Activated T-cell treated with anti-CD3 and anti-CD28 coated beads, Interleukin-2, amount 50 U/mL, for 72 hours (primary cell): ENCODE measurements at regions not wholly inside any gene's neighbourhood (a gene's known extent, or its start where the extent isn't known, plus 50 kb on each side); places are given as distances from the start of the nearest gene placed in this dataset.

Experiments
- ATAC-seq, 2 donors: fragments of 150-1000 bp; cut with Tn5 transposase; replicated peaks in 1 of 2; 2 replicates each; pipeline ENCODE4 v1.10.0; 2021; ENCODE audit warnings: moderate library complexity in 2 of 2, mild to moderate bottlenecking in 1 of 2
- DNase-seq, 2 donors: peaks; one replicate each; pipeline ENCODE4 v3.0.0; 2021 to 2022; ENCODE audit warnings: mixed read lengths in 1 of 2
- H3K27ac Mint-ChIP-seq: one replicate; pipeline ENCODE4 v1.8.0; 2022; ENCODE audit warnings: mild to moderate bottlenecking, moderate library complexity, mixed read lengths
- H3K27me3 Mint-ChIP-seq: one replicate; pipeline ENCODE4 v1.8.0; 2022; ENCODE audit warnings: low read depth, mixed read lengths
- H3K36me3 Mint-ChIP-seq, 2 donors: one replicate each; pipeline ENCODE4 v1.8.0; 2022; ENCODE audit warnings: mixed read lengths in 2 of 2, mild to moderate bottlenecking in 1 of 2; ENCODE audit not compliant: insufficient read depth in 2 of 2
- H3K4me1 Mint-ChIP-seq: one replicate; pipeline ENCODE4 v1.8.0; 2022; ENCODE audit warnings: low read depth, mixed read lengths
- H3K4me3 Mint-ChIP-seq, 2 donors: one replicate each; pipeline ENCODE4 v1.8.0; 2022; ENCODE audit warnings: mild to moderate bottlenecking in 2 of 2, mixed read lengths in 2 of 2, moderate library complexity in 2 of 2
- H3K9me3 Mint-ChIP-seq, 2 donors: one replicate each; pipeline ENCODE4 v1.8.0; 2022; ENCODE audit warnings: mixed read lengths in 2 of 2

GRCh38 chr14:26067786-26068459, 529.9 kb downstream of the NOVA1 start:
- H3K27ac Mint-ChIP-seq = no peak overlapping the region
- no peak overlapping the region for H3K4me3 Mint-ChIP-seq
- DNase-seq (no peak), ATAC-seq (no peak)
- no peaks in the 10 kb centered on the region for H3K27me3 Mint-ChIP-seq
- H3K9me3 Mint-ChIP-seq = peaks cover 8 to 11% of the 10 kb centered on the region in 2 donors
- H3K4me1 Mint-ChIP-seq = no peaks in the 10 kb centered on the region
- H3K36me3 Mint-ChIP-seq = peaks cover 0 to 1% of the 10 kb centered on the region in 2 donors

DNA sequence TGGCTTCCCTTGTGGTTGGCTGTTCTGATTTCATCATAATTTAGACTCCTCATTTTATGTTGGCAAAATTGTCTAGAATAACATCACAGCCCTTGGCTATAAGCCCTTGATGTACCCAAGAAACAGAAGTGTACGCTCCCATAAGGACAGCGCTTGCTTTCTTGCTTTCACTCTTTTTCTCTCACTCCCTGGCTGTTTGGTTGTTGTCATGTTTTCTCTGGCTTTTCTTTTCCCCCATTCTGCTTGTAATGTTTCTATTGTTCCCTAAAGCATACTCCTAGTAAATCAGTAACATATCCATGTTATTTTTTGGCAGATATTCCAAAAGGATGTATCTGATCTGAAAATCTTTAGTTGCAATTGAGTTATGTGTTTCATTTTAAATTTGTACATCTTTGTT, 530.5 kb downstream of the NOVA1 start:
- H3K27ac Mint-ChIP-seq = no peak overlapping the region

DNA sequence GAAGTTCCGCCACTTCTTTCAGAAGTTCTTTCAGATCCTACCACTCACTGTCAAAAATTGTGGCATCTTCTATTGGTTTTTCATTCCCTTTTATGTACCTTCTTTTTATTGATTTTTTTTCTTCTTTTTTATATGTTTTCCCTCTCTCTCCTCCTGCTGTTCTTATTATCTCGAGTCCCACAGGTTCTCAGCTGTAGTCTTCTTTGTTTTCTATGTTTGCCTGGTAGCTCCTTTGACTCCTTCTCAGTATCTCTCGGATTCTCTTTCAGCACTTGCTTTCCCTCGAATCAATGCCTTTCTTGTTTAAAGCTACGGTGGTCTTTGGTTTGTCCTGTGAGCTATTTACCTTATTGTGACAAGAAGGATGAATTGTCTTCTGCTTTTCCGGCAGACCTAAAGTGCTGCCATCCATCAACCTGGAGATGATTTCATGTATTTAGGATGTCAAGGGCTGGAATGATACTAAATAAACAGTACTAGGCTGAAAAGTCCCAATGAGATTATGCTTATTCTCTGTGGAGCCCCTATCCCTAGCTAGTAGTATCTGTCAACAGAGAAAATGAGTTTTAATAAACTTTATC, 541.7 kb downstream of the NOVA1 start:
- H3K27me3 Mint-ChIP-seq = no peaks in the 10 kb centered on the region
- peaks cover 0 to 2% of the 10 kb centered on the region in 2 donors for H3K36me3 Mint-ChIP-seq
- H3K27ac Mint-ChIP-seq = no peak overlapping the region
- no peaks in the 10 kb centered on the region for H3K4me1 Mint-ChIP-seq
- no peak for ATAC-seq
- H3K4me3 Mint-ChIP-seq = no peak overlapping the region
- DNase-seq = no peak
- peaks cover 7 to 10% of the 10 kb centered on the region in 2 donors for H3K9me3 Mint-ChIP-seq

More for the DNA sequence above, 530.5 kb downstream of the NOVA1 start:
- Mint-ChIP-seq H3K36me3 (peaks cover 0 to 1% of the 10 kb centered on the region in 2 donors), H3K27me3 (no peaks in the 10 kb centered on the region), H3K4me3 (no peak overlapping the region), H3K4me1 (no peaks in the 10 kb centered on the region), H3K9me3 (peaks cover 8 to 10% of the 10 kb centered on the region in 2 donors)
- ATAC-seq = no peak
- DNase-seq = no peak

DNA sequence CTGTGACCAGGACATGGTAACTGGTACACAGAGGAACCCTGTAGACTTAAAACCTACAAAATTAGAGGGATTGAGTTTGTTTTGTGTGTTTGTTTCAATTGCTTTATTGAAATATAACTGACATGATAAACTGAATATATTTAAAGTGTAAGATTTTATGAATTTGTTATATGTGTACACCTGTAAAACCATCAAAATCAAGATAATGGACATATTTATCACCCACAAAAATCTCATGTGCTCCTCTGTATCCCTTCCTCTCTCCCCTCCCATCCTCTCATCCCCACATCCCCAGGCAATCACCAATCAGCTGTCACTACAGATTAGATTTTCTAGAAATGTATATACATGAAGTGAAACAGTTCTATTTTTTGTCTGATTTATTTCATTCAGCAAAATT, 565.5 kb downstream of the NOVA1 start:
- H3K4me1 Mint-ChIP-seq = no peaks in the 10 kb centered on the region
- DNase-seq = no peak
- peaks cover 3 to 8% of the 10 kb centered on the region in 2 donors for H3K9me3 Mint-ChIP-seq
- H3K36me3 Mint-ChIP-seq = no peaks in the 10 kb centered on the region
- ATAC-seq = no peak
- no peak overlapping the region for H3K4me3 Mint-ChIP-seq
- no peak overlapping the region for H3K27ac Mint-ChIP-seq
- H3K27me3 Mint-ChIP-seq = no peaks in the 10 kb centered on the region

DNA sequence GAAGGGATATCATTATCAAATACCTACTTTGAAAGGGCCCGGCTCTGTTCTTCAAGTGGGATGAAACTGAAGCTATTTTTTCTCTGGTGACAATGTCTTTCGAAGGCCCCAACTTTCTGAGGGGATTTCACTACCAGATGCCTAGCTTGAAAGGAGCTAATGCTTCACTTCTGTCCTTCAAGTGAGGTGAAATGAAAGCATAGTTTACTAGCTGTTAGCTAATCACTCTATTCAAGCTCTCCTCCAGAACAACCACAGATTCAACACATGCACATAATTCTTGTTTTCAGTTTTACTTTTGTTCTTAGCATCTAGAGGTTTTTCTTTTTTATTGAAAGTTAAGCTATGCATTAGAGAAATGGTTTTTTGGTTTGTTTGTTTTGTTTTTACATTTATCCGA, 571.4 kb downstream of the NOVA1 start:
- H3K27me3 Mint-ChIP-seq = no peaks in the 10 kb centered on the region
- peaks cover 0 to 1% of the 10 kb centered on the region in 2 donors for H3K36me3 Mint-ChIP-seq
- H3K4me3 Mint-ChIP-seq = no peak overlapping the region
- H3K4me1 Mint-ChIP-seq = no peaks in the 10 kb centered on the region
- DNase-seq (no peak), ATAC-seq (no peak)
- peaks cover 0 to 6% of the 10 kb centered on the region in 2 donors for H3K9me3 Mint-ChIP-seq
- no peak overlapping the region for H3K27ac Mint-ChIP-seq

DNA sequence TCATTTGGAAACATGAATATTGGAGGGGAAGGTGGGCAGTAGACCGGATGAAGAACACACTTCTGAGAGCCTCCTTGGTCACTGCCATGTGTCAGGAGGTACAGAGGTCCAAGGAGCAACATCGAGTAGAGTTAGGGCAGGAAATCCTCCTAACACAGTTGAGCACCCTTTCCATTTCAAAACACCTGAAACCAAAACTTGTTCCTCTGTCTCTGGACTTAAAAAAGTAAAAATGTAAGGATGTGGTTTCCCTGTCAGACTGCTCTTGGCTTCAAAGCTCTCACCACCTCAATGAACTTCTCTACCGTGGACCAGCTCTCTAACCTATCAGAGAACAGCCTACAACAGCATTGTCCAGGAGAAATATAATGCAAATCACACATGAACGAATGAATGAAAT, 573.9 kb downstream of the NOVA1 start:
- DNase-seq (no peak), ATAC-seq (no peak)
- no peaks in the 10 kb centered on the region for H3K27me3 Mint-ChIP-seq
- H3K4me3 Mint-ChIP-seq = no peak overlapping the region
- H3K4me1 Mint-ChIP-seq = no peaks in the 10 kb centered on the region
- H3K27ac Mint-ChIP-seq = no peak overlapping the region
- peaks cover 0 to 9% of the 10 kb centered on the region in 2 donors for H3K9me3 Mint-ChIP-seq
- H3K36me3 Mint-ChIP-seq = peaks cover 0 to 1% of the 10 kb centered on the region in 2 donors

GRCh38 chr14:26021759-26022158, 576.1 kb downstream of the NOVA1 start:
- H3K9me3 Mint-ChIP-seq = peaks cover 0 to 13% of the 10 kb centered on the region in 2 donors
- H3K27ac Mint-ChIP-seq = no peak overlapping the region

DNA sequence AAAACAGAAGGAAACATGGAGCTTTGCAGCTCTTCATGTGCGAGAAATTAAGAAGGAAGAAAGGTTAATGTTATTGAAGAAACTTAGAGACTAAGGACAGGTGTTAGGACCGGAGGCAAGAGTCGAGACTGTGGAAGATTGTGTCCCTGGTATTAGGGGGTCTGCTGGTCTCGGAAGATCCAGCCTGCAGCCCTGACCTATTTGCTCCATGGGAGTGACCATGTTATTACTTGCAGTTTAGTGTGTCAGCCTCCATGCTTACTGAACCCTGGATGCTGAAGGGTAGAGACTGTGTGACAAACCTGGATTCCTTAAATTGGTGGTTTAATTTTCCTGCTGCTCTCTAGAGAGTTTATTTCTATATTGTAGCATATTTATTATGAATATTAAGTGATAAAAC, 580.6 kb downstream of the NOVA1 start:
- no peak overlapping the region for H3K4me3 Mint-ChIP-seq
- DNase-seq (no peak), ATAC-seq (no peak)
- H3K4me1 Mint-ChIP-seq = no peaks in the 10 kb centered on the region
- no peak overlapping the region for H3K27ac Mint-ChIP-seq
- H3K36me3 Mint-ChIP-seq = peaks cover 0 to 1% of the 10 kb centered on the region in 2 donors
- H3K27me3 Mint-ChIP-seq = no peaks in the 10 kb centered on the region
- H3K9me3 Mint-ChIP-seq = peaks cover 13 to 22% of the 10 kb centered on the region in 2 donors

More at GRCh38 chr14:26021759-26022158, 576.1 kb downstream of the NOVA1 start:
- Mint-ChIP-seq H3K27me3 (no peaks in the 10 kb centered on the region), H3K4me3 (no peak overlapping the region), H3K4me1 (no peaks in the 10 kb centered on the region), H3K36me3 (peaks cover 0 to 1% of the 10 kb centered on the region in 2 donors)
- ATAC-seq (no peak), DNase-seq (no peak)

GRCh38 chr14:26008290-26008689, 589.5 kb downstream of the NOVA1 start:
- Mint-ChIP-seq H3K9me3 (peaks cover 4 to 7% of the 10 kb centered on the region in 2 donors), H3K27me3 (no peaks in the 10 kb centered on the region), H3K4me3 (no peak overlapping the region)

DNA sequence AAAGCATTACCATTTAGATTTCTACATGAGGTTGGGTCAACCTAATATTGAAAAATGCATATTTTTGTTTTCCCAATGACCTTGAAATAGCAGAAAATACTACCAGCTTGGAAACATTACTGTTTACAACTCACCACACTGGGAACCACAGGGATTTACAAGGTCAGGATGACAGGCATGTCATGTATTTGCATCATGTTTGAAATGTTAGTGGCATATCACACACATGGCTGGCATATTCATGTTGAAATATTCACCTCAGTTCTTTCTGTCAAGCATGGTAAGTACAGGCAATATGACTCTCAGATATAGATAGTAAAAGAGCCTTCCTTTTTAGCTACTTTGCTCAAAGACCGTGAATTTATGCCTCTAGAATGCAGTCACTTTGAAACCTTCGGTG, 593.5 kb downstream of the NOVA1 start:
- ATAC-seq (no peak), DNase-seq (no peak)
- H3K9me3 Mint-ChIP-seq = peaks cover 4% of the 10 kb centered on the region in 2 donors
- no peak overlapping the region for H3K27ac Mint-ChIP-seq
- no peaks in the 10 kb centered on the region for H3K36me3 Mint-ChIP-seq
- H3K4me3 Mint-ChIP-seq = no peak overlapping the region
- H3K27me3 Mint-ChIP-seq = no peaks in the 10 kb centered on the region
- H3K4me1 Mint-ChIP-seq = no peaks in the 10 kb centered on the region

More at GRCh38 chr14:26008290-26008689, 589.5 kb downstream of the NOVA1 start:
- ATAC-seq (no peak), DNase-seq (no peak)
- Mint-ChIP-seq H3K36me3 (no peaks in the 10 kb centered on the region), H3K4me1 (no peaks in the 10 kb centered on the region), H3K27ac (no peak overlapping the region)

DNA sequence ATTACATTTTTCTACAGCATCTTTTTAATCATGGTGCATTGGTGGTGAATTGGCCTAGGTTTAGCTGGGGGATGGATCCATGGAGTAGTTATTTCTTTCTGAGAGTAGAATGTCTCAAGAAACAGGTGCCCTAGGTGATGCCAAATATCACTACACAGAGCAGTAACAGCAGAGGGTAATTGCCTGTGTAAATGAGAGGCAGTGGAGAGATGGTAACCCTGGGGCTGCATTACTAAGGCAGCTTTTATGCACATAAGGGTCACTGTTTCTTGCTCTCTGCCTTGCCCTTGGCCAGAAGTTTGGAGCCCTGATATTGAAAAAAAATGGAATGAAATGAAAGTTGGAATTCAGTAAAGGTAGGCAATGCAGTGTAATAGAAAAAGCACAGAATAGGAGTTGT, 604.0 kb downstream of the NOVA1 start:
- Mint-ChIP-seq H3K9me3 (peaks cover 8 to 19% of the 10 kb centered on the region in 2 donors), H3K4me3 (no peak overlapping the region)

GRCh38 chr14:25988536-25988935, 609.3 kb downstream of the NOVA1 start:
- Mint-ChIP-seq H3K27ac (no peak overlapping the region), H3K4me3 (no peak overlapping the region), H3K27me3 (no peaks in the 10 kb centered on the region), H3K4me1 (no peaks in the 10 kb centered on the region), H3K36me3 (peaks cover 2 to 3% of the 10 kb centered on the region in 2 donors), H3K9me3 (peaks cover 10 to 21% of the 10 kb centered on the region in 2 donors)
- DNase-seq (no peak), ATAC-seq (no peak)

More for the DNA sequence above, 604.0 kb downstream of the NOVA1 start:
- ATAC-seq (no peak), DNase-seq (no peak)
- no peaks in the 10 kb centered on the region for H3K4me1 Mint-ChIP-seq
- H3K36me3 Mint-ChIP-seq = peaks cover 0 to 2% of the 10 kb centered on the region in 2 donors
- no peak overlapping the region for H3K27ac Mint-ChIP-seq
- H3K27me3 Mint-ChIP-seq = no peaks in the 10 kb centered on the region

GRCh38 chr14:25955772-25956171, 642.1 kb downstream of the NOVA1 start:
- no peak for ATAC-seq
- Mint-ChIP-seq H3K9me3 (peaks cover 13% of the 10 kb centered on the region in 2 donors), H3K27ac (no peak overlapping the region), H3K4me3 (no peak overlapping the region), H3K27me3 (no peaks in the 10 kb centered on the region), H3K36me3 (peaks cover 0 to 2% of the 10 kb centered on the region in 2 donors), H3K4me1 (no peaks in the 10 kb centered on the region)
- DNase-seq = no peak
